ENCODE measurements at regions not wholly inside any gene's neighbourhood (a gene's known extent, or its start where the extent isn't known, plus 50 kb on each side); places are given as distances from the start of the nearest gene placed in this dataset.

GRCh38 chr12:91630083-91630482, 447.5 kb upstream of the DCN start:
- TF ChIP-seq CTCF (IDR thresholded peaks at IDR 0.05) (no peak), POLR2A (IDR thresholded peaks at IDR 0.05) (no peak)

Data from right lobe of liver (tissue), 4 donors.